ENCODE measurements at regions not wholly inside any gene's neighbourhood (a gene's known extent, or its start where the extent isn't known, plus 50 kb on each side); places are given as distances from the start of the nearest gene placed in this dataset.

- no peak for DNase-seq (ENCODE audit: low read depth in 4 of 4, low spot score in 3 of 4)
Observed at GRCh38 chr3:44072601-44073540, 168.8 kb upstream of the TOPAZ1 start.

GRCh38 chr3:44074181-44074580 lies 167.5 kb upstream of the TOPAZ1 start:
- no peak for DNase-seq (ENCODE audit: low read depth in 4 of 4, low spot score in 3 of 4)

DNA sequence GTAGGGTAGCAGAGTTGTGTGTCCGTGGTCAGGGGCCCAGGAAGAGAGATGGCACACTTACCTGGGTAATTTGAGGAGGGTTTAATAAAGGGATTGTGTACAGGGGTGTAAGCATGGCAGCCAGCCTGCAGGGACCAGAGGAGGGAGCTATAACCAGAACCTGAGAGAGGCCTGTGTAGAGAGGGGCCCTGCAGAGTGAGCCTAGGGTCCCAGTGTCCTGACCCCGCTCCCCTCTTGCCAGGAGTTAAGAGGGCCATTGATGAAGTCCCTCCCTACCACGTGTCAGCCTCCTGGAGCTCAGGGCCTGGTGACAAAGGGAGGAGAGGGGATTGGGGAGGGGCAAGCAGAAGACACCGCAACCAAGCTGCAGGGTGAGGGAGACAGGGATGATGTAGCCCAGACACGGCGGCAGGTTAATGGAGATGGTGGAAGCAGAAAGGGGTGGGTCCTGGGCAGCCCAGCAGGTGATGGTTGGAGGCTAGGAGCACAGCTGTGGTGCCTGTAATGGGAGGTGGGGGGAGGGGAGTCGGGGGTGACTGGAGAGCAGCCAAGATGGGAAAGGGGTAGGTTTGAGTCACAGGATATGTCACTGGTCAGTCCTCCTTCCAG lies 165.4 kb upstream of the TOPAZ1 start:
- DNase-seq (ENCODE audit: low read depth in 4 of 4, low spot score in 3 of 4) = no peak

DNA sequence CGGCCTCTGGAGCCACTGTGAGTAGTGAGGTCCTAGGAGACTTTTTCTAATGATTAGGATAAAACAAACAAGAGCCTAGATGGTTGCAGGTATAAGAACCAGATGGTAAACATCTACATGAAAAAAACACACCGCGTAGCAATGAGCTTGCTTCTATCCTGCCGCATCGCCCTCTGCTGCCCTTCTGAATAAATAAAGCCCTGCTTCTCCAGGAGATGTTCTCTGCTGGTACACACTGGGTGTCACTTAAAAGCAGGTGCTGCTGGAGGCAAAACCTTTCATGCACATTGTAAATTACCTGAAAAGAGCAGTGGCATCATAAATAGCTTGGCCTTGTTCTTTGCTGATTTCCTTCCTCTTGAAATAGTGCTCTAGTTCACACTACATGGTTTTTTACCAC lies 164.4 kb upstream of the TOPAZ1 start:
- no peak for DNase-seq (ENCODE audit: low read depth in 4 of 4, low spot score in 3 of 4)

GRCh38 chr3:44078863-44079262 lies 162.8 kb upstream of the TOPAZ1 start:
- DNase-seq (ENCODE audit: low read depth in 4 of 4, low spot score in 3 of 4) = no peak

GRCh38 chr3:44079916-44080315 lies 161.8 kb upstream of the TOPAZ1 start:
- no peak for DNase-seq (ENCODE audit: low read depth in 4 of 4, low spot score in 3 of 4)

- no peak for DNase-seq (ENCODE audit: low read depth in 4 of 4, low spot score in 3 of 4)
Observed at GRCh38 chr3:44080474-44081072, 161.1 kb upstream of the TOPAZ1 start.

GRCh38 chr3:44090036-44090435 lies 151.7 kb upstream of the TOPAZ1 start:
- DNase-seq (ENCODE audit: low read depth in 4 of 4, low spot score in 3 of 4) = no peak

- no peak for DNase-seq (ENCODE audit: low read depth in 4 of 4, low spot score in 3 of 4)
Observed at GRCh38 chr3:44092497-44092896, 149.2 kb upstream of the TOPAZ1 start.

- DNase-seq (ENCODE audit: low read depth in 4 of 4, low spot score in 3 of 4) = no peak
Observed at GRCh38 chr3:44093531-44093930, 148.2 kb upstream of the TOPAZ1 start.

GRCh38 chr3:44098656-44099415 lies 142.8 kb upstream of the TOPAZ1 start:
- DNase-seq (ENCODE audit: low read depth in 4 of 4, low spot score in 3 of 4) = no peak

DNA sequence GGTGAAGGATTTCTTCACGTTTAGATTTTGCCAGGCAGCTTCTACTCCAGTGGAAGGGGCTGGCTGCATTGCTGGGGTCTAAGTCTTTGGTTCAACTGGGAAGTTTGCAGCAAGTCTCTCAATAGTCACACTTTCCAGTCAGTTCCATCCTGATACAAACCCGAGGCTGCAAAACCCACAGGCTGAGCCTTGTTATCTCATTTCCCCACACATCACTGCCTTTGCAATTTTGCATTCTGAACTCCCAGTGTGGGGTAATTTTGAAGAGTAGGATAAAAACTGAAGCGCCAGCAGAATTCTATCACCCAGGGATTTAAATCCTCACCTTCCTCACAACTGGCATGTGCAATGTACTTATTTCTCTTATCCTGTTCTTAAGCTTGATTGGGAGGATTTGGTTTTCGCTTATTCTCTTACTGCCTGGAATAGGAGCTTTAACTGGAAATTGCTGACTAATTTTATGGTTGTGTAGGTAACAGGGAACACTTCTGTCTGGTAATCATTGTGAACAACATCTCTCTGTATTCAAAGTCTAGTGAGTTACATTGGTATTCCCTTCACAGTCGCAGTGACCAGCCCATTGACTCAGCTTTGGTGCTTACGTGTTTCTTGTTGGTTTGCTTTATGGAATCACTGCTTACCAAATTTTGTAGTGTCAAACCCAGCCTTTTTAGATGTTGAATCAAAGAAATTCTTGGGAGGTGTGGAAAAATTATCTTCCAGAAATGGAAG lies 142.0 kb upstream of the TOPAZ1 start:
- no peak for DNase-seq (ENCODE audit: low read depth in 4 of 4, low spot score in 3 of 4)

DNA sequence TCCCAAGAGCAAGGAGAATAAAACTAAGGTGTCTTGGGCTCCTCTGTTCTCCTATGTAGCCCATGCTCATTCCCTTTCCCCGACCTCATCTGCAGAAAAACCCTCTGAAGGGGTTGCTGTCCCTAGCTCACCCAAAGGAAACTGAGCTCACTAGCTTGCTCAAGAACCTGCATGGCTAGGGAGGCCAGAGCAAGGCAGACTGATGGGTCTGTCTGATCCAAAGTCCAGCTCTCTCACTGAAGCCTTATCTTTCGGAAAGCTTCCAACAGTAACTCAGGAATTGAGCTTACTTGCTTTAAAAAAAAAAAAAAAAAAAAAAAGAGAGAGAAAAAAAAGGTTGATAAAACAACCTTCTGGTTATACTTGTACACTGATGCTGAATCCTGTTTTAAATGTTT lies 141.4 kb upstream of the TOPAZ1 start:
- no peak for DNase-seq (ENCODE audit: low read depth in 4 of 4, low spot score in 3 of 4)

GRCh38 chr3:44104043-44104442 lies 137.6 kb upstream of the TOPAZ1 start:
- no peak for DNase-seq (ENCODE audit: low read depth in 4 of 4, low spot score in 3 of 4)

GRCh38 chr3:44104668-44105321 lies 136.9 kb upstream of the TOPAZ1 start:
- DNase-seq (ENCODE audit: low read depth in 4 of 4, low spot score in 3 of 4) = no peak

GRCh38 chr3:44105571-44105970 lies 136.1 kb upstream of the TOPAZ1 start:
- DNase-seq (ENCODE audit: low read depth in 4 of 4, low spot score in 3 of 4) = no peak

DNA sequence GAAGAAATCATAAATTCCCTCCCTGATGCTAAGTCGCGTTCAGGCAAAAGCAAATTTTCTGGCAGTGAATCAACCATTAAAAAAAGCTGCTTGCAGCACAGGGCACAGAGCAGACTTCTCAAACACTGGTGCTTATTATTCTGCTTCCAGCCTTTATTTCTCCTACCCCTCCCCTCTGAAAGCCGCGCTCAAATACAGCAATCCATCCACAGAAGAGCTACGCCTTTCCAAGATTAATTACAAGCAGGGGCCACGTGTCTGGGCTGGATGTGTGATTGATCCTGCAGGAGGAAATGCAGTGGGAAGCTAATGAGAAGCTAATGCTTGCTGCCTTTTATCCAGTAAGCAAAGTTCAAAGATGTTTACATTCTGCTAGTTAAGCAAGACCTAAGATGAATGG lies 134.9 kb upstream of the TOPAZ1 start:
- DNase-seq (ENCODE audit: low read depth in 4 of 4, low spot score in 3 of 4) = no peak

DNA sequence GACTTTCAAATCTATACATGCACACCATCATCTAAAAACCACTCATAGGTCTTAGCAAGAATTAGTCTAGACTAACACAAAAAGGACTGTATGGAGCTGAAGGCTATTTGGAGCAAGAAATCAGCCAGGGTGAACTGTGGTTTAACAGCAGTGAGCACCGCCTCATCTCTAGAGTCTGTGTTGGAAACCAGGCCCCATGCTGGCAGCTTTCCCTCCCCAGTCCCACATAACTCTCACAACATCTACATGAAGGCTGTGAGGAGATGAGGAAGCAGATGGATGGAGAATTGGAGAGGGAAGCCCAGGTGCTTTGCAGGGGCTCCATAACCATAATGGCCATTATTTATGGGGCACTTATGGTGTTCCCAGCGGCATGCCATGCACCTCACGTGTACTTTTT lies 133.2 kb upstream of the TOPAZ1 start:
- DNase-seq (ENCODE audit: low read depth in 4 of 4, low spot score in 3 of 4) = no peak

DNA sequence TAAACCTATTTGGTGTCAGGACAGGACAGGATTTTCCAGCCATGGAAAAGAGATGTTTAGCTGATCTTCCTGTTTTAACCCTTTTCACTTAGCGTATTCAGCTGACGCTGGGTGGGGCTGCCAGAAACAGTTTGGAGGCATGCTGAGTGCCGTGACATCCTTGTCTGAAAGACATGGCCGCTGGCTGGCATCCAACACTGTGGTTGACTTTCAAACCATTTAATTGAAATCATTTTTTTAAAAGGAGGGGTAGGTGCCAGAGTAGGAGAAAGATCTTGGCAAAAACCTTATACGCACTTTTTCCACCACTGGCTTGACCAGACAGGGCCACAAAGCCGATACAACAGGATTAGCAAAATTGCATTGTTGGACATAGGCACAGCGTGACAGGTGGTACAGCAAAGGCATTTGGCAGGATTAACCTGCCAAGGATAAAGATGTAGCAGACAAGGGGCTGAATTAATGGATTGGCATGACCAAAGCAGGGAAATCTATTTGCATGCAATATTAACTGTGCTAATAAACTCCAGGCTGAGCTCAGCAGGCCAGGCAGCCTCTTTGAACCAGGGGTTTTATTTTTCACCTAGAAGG lies 131.8 kb upstream of the TOPAZ1 start:
- no peak for DNase-seq (ENCODE audit: low read depth in 4 of 4, low spot score in 3 of 4)

GRCh38 chr3:44110648-44111047 lies 131.0 kb upstream of the TOPAZ1 start:
- DNase-seq (ENCODE audit: low read depth in 4 of 4, low spot score in 3 of 4) = no peak

All from left renal pelvis (tissue), 4 donors.